ENCODE measurements at regions not wholly inside any gene's neighbourhood (a gene's known extent, or its start where the extent isn't known, plus 50 kb on each side); places are given as distances from the start of the nearest gene placed in this dataset.
"Not testable (repeated sequence)": the region's sequence is repeated elsewhere in the genome, so short reads cannot be mapped to it uniquely, and the experiment has no call there.

DNA sequence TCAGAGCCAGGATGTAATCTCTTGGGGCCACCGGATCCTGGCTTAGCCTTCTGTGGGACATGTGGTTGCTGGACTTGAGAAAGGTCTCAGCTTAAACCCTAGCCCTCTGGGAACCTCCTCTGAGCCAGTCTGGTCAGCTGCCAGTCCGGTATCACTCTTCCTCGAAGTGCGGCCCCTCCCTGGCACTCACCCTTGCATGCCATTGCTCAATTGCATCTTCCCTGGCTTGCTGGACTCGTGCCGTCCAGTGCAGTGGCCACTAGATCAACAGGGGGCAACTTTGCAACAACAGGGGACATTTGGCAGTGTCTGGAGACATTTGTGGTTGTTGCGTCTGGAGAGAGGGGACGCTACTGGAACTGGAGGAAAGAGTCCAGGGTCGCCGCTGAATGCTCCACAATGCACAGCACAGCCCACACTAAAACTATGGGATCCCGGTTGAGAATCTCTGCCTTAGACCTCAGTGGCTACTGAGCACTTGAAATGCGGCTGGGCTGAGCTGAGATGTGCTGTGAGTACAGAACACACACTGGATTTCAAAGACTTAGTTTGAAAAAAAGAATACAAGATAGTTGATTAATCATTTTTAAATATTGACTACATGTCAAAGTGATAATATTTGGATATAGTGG lies 152.1 kb downstream of the TFAP2C start:
- 61 to 77% (median 71%) methylated on average over 11 to 12 of the region's 12 CpGs for WGBS, 5 donors

GRCh38 chr20:56781987-56782560 lies 153.0 kb downstream of the TFAP2C start:
- intact Hi-C loops (cut with DNase I; ENCODE audit: low total_unique reads); DNase-seq; H3K27ac ChIP-seq; H3K9me3 ChIP-seq; H3K36me3 ChIP-seq; H3K4me1 ChIP-seq; H3K4me3 ChIP-seq: not testable (repeated sequence)
- peaks cover 0 to 59% (median 5%) of the 10 kb centered on the region in 7 donors for H3K27me3 ChIP-seq (replicated peaks in 1 of 7)
- 59 to 86% (median 74%) methylated on average over 2 of the region's 2 CpGs for WGBS, 5 donors

More for the DNA sequence above, 152.1 kb downstream of the TFAP2C start:
- no peaks in the 10 kb centered on the region for H3K36me3 ChIP-seq
- H3K4me1 ChIP-seq: no peaks in the 10 kb centered on the region
- no peak overlapping the region for H3K27ac ChIP-seq
- intact Hi-C loops (cut with DNase I; ENCODE audit: low total_unique reads): no loop called here
- H3K27me3 ChIP-seq (replicated peaks in 1 of 7): peaks cover 0 to 57% (median 5%) of the 10 kb centered on the region in 7 donors
- TF ChIP-seq, protein P1, sequence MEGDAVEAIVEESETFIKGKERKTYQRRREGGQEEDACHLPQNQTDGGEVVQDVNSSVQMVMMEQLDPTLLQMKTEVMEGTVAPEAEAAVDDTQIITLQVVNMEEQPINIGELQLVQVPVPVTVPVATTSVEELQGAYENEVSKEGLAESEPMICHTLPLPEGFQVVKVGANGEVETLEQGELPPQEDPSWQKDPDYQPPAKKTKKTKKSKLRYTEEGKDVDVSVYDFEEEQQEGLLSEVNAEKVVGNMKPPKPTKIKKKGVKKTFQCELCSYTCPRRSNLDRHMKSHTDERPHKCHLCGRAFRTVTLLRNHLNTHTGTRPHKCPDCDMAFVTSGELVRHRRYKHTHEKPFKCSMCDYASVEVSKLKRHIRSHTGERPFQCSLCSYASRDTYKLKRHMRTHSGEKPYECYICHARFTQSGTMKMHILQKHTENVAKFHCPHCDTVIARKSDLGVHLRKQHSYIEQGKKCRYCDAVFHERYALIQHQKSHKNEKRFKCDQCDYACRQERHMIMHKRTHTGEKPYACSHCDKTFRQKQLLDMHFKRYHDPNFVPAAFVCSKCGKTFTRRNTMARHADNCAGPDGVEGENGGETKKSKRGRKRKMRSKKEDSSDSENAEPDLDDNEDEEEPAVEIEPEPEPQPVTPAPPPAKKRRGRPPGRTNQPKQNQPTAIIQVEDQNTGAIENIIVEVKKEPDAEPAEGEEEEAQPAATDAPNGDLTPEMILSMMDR (IDR thresholded peaks at IDR 0.05 in 8 of 11, conservative IDR thresholded peaks at IDR 0.05 in 3 of 11): no peak
- TF ChIP-seq POLR2AphosphoS5 (IDR thresholded peaks at IDR 0.05) (no peak), POLR2A (IDR thresholded peaks at IDR 0.05) (no peak)
- H3K9me3 ChIP-seq: no peaks in the 10 kb centered on the region
- DNase-seq: peak; percentile 20
- no peak overlapping the region for H3K4me3 ChIP-seq

- H3K36me3 ChIP-seq; H3K9me3 ChIP-seq; DNase-seq; H3K4me1 ChIP-seq; intact Hi-C loops (cut with DNase I; ENCODE audit: low total_unique reads); H3K4me3 ChIP-seq; H3K27ac ChIP-seq: not testable (repeated sequence)
- 82 to 92% (median 86%) methylated on average over 11 of the region's 11 CpGs for WGBS, 5 donors
- H3K27me3 ChIP-seq (replicated peaks in 1 of 7): peaks cover 0 to 58% (median 5%) of the 10 kb centered on the region in 7 donors
Observed at GRCh38 chr20:56782814-56783213, 153.7 kb downstream of the TFAP2C start.

DNA sequence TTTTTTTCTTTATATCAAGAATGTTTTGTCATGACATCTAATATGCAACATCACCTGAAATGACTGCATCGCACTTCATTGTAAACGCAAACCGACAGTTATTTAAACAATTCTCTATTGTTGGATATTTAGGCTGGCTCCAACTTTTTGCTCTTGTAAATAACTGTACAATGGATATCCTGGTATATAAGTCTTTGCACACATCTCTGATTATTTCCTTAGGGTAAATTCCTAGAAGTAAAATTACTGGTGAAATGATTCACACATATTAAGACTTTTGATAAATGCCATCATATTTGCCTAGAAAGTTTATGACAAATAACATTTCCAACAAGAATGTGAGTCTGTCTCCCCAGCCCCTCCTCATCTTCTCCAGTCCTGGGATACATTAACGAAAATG lies 154.7 kb downstream of the TFAP2C start:
- 78 to 86% (median 84%) methylated on average over 4 of the region's 4 CpGs for WGBS, 5 donors
- DNase-seq: no peak
- H3K4me3 ChIP-seq: no peak overlapping the region

DNA sequence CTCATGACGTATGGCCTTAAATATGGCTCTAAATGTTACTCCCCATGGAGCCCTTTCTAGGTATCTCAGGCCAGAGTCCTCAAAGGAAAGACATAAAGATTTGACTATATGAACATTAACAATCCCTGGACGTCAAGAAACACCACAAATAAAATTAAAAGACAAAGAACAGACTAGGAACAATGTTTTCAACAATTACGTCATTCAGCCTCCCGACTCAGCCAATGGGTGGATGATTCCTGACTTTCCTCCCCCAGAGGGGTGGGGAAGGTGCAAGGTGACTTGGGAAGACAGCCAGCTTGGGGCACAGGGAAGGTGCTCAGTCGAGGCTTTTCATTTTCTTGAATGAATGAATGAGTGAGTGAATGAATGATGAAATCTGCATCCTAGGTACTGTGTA lies 157.4 kb downstream of the TFAP2C start:
- H3K4me3 ChIP-seq: no peak overlapping the region
- WGBS, 5 donors: 70 to 76% (median 74%) methylated on average over 5 of the region's 5 CpGs
- TF ChIP-seq, protein P1 (IDR thresholded peaks at IDR 0.05 in 8 of 11, conservative IDR thresholded peaks at IDR 0.05 in 3 of 11): no peak
- TF ChIP-seq POLR2A (IDR thresholded peaks at IDR 0.05) (no peak), POLR2AphosphoS5 (IDR thresholded peaks at IDR 0.05) (no peak)
- peaks cover 0 to 27% (median 0%) of the 10 kb centered on the region in 7 donors for H3K27me3 ChIP-seq (replicated peaks in 1 of 7)
- H3K27ac ChIP-seq: no peak overlapping the region
- intact Hi-C loops (cut with DNase I; ENCODE audit: low total_unique reads): no loop called here
- H3K9me3 ChIP-seq: no peaks in the 10 kb centered on the region
- DNase-seq: peak; percentile 4
- H3K36me3 ChIP-seq: no peaks in the 10 kb centered on the region
- no peaks in the 10 kb centered on the region for H3K4me1 ChIP-seq

More for the DNA sequence above, 154.7 kb downstream of the TFAP2C start:
- Histone ChIP-seq H3K9me3 (no peaks in the 10 kb centered on the region), H3K27ac (no peak overlapping the region), H3K4me1 (no peaks in the 10 kb centered on the region), H3K27me3 (replicated peaks in 1 of 7) (peaks cover 0 to 48% (median 5%) of the 10 kb centered on the region in 7 donors), H3K36me3 (no peaks in the 10 kb centered on the region)
- TF ChIP-seq POLR2A (IDR thresholded peaks at IDR 0.05): no peak
- TF ChIP-seq, protein P1 (IDR thresholded peaks at IDR 0.05 in 8 of 11, conservative IDR thresholded peaks at IDR 0.05 in 3 of 11): no peak
- no peak for TF ChIP-seq POLR2AphosphoS5 (IDR thresholded peaks at IDR 0.05)
- intact Hi-C loops (cut with DNase I; ENCODE audit: low total_unique reads): no loop called here
